HG02970 (cell line): ENCODE measurements at regions not wholly inside any gene's neighbourhood (a gene's known extent, or its start where the extent isn't known, plus 50 kb on each side); places are given as distances from the start of the nearest gene placed in this dataset.

Source experiments
- ATAC-seq: cut with Tn5 transposase; IDR thresholded peaks from one replicate; pipeline ENCODE4 v1.9.1; 2021; ENCODE audit warnings: mild to moderate bottlenecking, moderate library complexity, moderate number of reproducible peaks; ENCODE audit not compliant: unreplicated experiment, low FRiP score

GRCh38 chr17:79269620-79270019 is 195.0 kb downstream of the ENGASE start:
- ATAC-seq = no peak

GRCh38 chr17:79263191-79263590 is 188.6 kb downstream of the ENGASE start:
- no peak for ATAC-seq

DNA sequence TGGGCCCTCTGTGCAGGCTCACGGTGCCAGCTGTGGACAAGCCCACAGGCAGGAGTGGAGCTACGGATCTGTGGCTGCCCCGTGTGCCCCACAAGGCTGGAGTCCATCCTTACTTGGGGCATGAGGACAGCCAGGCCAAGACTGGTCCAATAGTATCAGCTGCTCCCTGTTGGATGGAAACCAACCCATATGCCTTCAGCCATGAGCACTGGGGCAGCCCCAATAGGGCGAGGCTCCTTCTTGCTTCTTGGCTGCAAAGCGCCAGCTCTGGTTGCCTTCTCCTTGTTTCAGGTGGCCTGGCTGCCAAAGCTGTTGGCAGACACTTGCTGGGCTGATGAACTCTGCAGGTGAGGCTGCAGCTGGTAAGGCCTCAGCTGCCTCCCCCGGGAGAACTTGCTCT is 188.0 kb downstream of the ENGASE start:
- ATAC-seq = no peak

DNA sequence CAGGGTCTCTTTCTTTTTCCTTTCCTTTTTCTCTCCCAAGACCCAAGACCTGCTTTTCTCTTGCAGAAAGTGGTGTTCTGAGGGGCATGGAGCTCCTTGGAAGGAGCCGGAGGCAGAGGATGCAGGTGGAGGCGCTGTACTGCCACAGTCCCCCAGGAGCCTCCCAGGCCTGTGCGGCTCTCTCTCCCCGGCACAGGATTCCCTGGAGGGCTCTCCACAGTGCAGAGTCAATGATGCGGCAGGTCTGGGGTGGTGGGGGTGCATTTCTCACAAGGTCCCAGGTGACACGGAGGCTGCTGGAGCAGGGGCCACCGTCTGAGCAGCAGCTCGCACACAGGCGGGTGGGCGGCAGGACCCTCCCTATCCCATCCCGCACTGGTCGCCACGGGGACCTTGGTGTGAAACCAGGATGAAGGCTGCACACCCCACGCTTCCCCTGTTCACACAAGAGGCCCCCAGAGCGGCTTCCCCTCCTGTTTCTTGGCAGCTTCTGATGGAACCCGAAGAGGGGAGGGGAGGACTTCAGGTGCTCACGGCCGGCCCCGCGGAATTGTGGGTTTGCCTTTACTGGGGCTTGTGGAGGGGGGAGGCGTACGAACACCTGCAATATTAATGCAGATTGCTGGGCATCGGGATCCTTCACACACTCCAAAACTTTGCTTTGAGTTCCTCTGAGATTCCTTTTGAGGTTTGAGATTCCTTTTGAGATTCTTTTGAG is 186.9 kb downstream of the ENGASE start:
- ATAC-seq = no peak

DNA sequence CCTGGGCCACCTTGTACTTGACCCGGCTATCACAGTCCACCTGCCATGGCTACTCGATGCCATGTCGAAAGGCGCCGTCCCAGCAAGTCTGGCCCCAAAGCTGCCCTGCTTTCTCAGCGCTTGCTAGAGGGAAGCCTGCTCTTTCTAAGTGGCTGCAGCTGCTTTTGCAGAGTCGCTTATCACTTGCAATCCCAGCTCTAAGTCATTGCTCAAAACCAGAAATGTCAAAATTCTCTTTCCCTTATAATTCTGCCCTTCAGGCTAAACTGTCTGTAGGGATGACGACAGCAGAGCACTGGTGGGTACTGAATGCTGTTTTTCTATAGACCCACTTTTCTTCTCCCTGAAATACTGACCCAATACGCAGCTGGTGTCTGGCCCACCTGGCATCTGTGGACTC is 184.2 kb downstream of the ENGASE start:
- no peak for ATAC-seq

DNA sequence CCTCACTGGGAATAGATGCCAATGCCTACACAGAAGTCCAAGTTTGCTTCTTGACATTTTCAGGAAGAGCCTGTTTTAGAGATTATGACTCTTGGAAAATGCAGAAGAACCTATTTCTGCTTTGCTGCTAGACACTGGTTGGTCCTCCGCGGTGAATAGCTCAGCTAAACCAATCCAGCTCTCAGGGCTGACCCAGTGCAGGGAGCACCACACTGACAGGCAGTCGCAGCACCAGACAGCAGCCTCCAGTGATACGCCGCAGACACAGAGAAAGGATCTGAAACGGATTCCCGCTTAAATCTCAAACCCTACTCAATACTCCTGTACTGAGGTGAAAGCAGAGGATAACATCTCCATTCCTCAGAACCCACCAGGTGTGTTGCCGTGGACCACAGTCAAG is 183.4 kb downstream of the ENGASE start:
- ATAC-seq = no peak

- ATAC-seq = no peak
Measured at GRCh38 chr17:79255926-79256585, 181.4 kb downstream of the ENGASE start.

DNA sequence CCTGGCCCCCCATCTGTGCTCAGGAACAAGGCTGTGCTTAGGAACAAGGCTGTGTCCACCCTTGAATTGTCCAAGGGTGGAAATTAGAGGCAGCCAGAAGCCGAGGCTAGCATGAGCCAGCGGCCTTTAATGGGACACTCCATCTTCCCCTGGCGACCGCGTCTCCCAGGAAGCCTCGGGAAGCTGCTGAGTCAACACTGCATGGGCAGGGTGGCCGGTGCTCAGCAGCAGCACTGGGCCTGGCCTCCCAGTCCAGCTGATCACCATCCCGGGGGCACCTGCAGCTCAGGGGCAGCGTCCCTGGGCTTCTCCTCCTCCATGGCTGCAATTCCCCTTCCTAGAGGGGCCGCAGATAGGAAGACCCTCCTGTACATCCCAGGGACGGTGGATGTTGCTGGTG is 180.8 kb downstream of the ENGASE start:
- ATAC-seq = no peak

DNA sequence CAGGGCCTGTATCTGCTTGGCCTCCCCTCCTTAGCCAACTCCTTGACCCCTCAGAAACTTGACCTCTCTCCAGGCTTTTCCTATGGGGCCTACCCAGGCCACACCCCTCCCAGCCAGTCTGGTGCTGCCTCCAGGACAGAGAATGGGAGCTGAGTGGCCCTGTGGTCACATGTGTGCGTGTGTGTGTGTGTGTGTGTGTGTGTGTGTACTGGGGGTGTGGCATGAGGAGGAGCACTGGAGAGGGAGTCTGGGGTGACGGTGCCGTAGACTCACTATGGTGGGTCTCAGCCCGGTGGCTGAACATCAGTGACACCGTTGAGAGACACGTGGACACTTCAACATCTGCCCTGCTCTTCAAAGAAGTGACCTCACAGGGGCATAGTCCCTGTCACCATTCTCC is 180.4 kb downstream of the ENGASE start:
- no peak for ATAC-seq

- no peak for ATAC-seq
Measured at GRCh38 chr17:79252886-79253285, 178.3 kb downstream of the ENGASE start.

- ATAC-seq = no peak
Measured at GRCh38 chr17:79251824-79252223, 177.2 kb downstream of the ENGASE start.

GRCh38 chr17:79249929-79250521 is 175.4 kb downstream of the ENGASE start:
- ATAC-seq = no peak

DNA sequence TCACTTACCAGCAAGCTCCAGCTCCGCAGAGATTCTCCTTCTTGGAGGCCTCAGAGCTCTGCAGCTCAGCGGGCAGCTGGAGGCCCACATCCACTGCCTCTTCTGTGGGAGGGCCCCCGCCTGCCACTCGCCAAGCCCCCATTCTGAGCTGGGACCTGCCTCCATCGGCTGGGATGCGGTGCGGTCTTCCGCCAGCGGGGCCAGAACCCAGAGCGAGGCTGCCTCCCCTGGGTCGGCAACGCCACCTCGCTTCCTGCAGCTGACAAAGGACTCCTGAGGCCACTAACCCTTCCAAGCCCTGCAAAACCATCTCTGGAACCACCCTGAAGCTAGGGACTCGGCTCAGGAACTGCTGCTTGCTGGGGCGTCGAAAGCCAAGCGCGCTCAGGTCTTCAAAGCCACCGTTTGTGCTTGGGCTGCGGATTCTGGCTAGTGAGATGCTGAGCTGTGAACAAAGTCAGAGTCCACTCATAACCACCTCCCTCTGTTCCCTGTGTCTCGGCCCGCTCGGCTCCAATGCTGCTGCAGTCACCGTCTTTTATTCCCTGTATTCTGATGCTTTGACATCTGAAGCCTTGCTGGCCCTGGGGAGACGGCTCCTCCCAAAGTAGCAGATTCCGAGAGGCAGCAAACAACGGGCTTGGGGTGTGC is 174.3 kb downstream of the ENGASE start:
- no peak for ATAC-seq

DNA sequence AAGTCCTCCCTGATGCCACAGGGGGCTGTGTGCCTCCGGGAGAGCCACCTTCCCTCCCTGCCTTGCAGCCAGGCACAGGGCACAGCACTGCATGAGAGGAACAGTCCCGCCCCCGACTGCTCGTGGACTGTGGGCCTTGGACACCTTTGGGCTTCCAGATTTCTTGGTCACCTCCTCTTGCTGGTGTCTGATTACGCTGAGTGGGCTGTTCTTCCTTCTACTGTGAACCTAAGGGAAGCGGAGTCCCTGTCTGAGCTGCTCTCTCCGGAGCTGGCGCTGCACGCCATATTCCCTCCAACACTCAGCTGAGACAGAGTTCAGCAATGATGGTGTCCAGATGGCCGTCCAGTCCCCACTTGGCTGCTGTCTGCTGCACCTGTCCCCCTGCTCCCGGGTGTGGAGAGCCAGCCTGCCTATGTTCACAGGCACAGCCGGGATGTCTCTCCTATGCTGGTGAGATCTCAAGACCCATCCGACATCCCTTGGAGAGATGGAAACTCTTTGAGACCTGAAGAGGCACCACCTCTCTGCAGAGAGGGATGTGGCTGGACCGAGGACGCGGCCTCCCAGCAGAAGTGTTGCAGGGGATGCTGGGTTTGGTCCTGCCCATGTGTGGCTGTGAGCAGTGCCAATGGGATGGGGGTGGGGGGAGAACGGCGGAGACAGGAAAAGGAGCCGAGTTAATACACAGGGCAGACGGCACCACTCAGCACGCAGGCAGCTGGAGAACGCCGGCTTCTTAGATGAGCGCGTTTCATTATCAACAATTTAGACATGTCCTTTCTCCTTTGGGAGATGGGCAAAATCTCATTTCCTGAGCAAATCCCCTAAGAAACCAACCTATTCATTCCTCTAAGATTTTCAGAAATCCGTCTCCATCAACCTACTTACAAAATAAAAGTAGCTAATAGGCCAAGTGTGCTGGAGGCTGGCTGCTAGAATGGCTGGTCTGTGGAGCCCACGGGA is 171.9 kb downstream of the ENGASE start:
- ATAC-seq = no peak

DNA sequence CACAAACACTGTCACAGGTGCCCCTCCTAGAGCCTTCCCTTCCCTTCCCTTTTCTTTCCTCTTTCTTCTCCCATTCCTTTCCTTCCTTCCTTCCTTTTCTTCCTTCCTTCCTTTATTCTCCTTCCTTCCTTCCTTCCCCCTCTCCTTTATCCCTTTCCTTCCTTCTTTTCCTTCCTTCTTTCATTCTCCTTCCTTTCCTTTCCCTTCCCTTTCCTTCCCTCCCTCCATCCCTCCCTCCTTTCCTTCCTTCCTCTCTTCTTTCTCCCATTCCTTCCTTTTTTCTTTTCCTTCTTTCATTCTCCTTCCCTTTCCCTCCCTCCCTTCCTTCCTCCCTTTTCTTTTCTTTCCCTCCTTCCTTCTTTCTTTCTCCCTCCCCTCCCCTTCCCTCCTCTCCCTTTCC is 170.0 kb downstream of the ENGASE start:
- no peak for ATAC-seq

GRCh38 chr17:79243996-79244395 is 169.4 kb downstream of the ENGASE start:
- no peak for ATAC-seq

- no peak for ATAC-seq
Measured at GRCh38 chr17:79243603-79243990, 169.0 kb downstream of the ENGASE start.

DNA sequence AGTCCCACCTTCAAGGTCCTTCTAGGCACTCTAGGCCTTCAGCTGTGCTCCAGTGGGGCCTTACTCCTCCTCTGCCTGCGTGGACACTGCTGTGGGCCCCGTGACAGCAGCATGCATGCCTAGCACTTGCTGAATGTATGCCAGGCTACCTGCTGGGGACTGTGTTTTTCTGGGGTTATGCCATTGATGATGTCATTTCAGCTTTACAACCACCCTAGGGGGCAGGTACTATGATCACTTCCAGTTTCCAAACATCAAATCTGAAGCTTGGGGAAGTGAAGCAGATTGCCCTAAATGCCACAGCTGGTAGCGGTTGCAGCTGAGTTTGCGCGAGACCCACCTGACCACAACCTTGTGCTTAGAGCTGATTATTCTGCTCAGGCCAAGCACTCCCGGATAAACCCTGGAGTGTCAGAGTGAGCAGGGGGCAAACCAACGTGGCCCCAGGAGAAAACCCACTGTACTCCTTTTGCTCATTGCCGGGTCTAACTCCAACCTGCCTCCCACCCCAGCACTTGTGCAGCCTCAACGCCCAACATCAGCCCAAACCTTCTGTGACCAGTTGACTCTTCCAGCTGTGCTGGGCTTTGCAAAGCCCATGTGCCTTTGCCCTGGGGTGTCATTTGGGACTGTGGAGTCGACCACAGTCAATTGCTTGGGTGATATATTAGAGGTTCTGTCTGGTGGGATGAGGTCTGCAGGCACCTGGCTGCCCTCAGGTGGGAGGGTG is 168.4 kb downstream of the ENGASE start:
- ATAC-seq = no peak

GRCh38 chr17:79242393-79242792 is 167.8 kb downstream of the ENGASE start:
- ATAC-seq = no peak

- no peak for ATAC-seq
Measured at GRCh38 chr17:79241616-79242015, 167.0 kb downstream of the ENGASE start.
